Fibroblast of skin of right quadriceps (primary cell): ENCODE measurements at regions not wholly inside any gene's neighbourhood (a gene's known extent, or its start where the extent isn't known, plus 50 kb on each side); places are given as distances from the start of the nearest gene placed in this dataset.
A peak's percentile ranks its signal among the peaks of the same experiment; 100 is the strongest.
"Not testable (repeated sequence)": the region's sequence is repeated elsewhere in the genome, so short reads cannot be mapped to it uniquely, and the experiment has no call there.

ENCODE experiments used
- DNase-seq: peaks from one replicate; pipeline ENCODE4 v3.0.0-alpha.2; 2013

DNA sequence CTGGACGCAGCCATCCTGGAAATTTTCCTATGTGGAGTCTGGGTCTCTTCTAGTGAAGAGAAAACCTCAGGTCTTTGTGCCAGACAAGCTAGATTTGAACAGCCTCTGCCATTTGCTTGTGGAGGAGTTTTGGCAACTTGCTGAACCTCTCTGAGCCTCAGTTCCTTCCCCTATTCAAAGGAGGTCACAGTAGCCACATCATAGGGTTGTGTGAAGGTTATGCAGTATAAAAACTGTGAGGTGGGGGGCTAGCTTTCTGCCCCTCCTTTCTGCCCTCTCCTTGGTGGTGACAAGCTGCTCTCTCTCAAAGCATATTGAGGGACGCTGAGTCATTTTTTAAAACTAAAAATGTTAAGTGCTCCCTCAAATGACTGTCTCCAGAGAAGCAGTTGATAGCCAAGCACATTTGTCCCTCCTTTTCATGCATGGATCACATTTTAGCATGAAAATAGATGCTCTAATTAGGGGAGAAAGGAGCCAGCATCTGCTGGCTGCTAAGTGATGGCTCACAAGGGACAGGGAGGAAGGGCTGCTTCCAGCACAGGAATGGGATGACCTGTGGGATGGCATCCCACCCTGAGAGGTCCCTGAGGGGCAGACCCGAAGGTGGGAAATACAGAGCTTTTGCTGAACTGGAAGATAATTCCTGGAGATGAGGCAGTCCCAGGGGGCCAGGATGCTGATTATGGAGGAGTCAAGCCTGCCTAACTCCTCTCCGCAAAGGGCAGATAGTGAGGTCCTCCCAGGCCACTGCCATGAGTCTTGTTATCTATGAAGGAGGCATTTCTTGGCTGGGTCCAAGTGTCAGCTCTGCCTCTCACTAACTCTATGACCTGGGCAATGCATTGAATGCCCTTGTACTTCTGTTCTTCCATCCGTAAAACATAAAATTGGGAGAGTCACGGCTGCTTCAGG, 218.8 kb downstream of the RAB11FIP4 start:
- no peak for DNase-seq

DNA sequence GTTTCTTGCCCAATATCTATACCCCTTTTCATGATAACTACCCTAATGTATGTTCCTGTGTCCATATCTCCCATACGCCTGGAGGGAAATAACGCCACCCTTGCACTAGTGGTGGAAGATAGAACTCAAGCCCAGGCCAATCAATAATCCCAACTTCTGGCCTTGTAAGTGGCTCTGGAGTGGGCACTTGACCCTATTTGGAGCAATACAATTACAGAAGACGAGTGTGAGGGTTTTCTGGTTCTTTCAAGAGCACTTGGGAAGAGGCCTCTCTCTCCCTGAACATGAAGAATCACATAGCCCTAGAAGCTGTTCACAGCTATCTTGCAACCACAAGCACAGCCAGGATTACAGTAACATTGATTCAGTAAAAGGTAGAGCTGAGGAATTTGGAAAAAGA, 217.9 kb downstream of the RAB11FIP4 start:
- DNase-seq, result no peak

DNA sequence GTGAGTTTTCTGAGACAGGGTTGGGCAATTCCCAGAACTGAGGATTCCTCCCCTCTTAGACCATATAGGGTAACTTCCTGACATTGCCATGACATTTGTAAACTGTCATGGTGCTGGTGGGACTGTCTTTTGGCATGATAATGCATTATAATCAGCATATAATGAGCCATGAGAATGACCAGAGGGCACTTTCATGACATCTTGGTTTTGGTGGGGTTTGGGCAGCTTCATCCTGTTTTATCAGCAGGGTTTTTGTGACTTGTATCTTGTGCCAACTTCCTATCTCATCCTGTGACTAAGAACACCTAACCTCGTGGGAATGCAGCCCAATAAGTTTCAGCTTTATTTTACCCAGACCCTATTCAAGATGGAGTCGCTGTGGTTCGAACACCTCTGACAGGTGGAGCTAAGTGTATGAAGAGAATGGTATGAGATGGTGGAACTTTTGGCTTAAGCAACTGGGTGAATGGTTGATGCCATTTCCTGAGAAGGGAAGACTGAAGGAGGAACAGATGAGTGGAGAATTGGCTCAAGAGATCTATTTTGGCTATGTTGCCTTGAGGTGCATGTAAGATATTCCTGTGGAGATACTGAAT, 217.3 kb downstream of the RAB11FIP4 start:
- no peak for DNase-seq

DNA sequence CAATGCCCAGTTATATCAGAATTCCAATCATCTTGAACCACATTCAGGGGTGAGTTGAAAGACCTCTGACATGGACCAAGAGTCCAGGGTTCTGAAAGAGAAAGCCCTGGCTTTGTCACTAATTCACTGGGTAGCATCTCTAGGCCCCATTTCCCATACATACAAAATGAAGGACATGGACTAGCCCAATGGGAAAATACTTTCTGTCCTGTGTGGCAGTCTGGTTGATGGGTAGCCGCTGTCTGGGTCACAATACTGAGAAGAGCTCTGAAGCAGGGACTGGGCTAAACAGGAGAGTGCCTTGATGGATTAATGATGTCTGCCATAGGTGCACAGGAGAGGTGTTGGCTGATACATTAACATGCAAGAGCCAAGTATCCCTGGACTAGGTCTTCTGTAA, 214.3 kb downstream of the RAB11FIP4 start:
- DNase-seq, result no peak

DNA sequence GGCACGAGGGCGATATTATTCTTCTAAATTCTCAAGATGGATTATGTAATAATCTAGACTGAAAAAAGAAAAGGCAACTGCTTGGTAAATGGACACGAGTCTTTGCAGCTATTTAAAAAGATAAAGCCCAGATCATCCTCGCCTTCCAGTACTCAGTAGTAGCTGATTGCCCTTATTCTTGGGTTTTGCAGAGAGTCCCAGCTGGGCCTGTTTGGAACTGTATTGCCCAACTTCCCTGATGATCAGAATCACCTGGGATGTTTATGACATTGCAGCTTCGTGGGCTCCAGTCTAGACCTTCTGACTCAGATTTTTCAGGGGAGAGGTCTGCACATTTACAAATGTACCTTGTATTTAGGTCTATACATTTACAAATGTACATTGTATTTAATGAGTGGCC, 213.5 kb downstream of the RAB11FIP4 start:
- DNase-seq, result no peak

DNA sequence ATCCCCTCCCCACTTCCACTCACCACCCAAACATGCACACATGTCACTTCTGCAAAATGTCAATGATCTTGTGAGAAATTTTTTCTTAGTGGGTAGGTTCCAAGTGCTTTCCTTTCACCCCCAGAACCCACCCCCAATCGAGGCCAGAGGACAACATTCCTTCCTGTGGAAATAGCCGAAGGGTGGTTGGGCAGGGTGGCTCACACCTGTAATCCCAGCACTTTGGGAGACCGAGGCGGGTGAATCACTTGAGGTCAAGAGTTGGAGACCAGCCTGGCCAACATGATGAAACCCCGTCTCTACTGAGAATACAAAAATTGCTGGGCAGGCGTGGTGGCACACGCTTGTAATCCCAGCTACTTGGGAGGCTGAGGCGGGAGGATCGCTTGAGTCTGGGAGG, 208.7 kb downstream of the RAB11FIP4 start:
- not testable (repeated sequence) for DNase-seq

DNA sequence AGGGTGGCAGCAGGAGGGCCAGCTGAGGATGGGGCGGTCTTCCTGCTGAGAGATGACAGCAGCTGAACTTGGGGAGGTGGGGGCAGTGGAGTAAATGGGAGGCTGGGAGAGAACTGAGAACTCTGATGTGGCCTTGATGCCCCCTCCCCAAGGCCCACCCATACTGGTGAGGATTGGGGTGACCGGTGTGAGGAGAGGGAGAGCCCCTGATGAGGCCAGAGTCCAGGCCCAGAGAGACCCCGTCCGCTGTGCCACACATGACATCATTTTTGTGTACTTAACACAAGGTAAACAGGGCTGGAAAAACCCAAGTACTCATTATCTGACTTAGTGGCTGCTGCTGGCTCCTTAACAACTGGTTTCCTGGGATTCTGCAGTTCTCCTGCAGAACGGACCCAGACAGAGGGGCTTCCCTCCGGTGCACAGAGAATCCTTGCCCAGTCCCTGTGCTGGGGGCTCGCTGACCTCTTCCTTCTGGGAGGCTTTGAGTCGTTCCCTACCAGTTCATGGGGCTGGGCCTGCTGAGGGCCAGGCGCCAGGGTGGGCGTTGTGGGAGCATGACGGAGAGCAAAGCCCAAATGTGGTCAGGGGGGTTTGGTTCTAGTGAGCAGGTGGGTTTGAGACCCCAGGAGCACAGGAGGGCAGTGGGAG, 207.6 kb downstream of the RAB11FIP4 start:
- no peak for DNase-seq

DNA sequence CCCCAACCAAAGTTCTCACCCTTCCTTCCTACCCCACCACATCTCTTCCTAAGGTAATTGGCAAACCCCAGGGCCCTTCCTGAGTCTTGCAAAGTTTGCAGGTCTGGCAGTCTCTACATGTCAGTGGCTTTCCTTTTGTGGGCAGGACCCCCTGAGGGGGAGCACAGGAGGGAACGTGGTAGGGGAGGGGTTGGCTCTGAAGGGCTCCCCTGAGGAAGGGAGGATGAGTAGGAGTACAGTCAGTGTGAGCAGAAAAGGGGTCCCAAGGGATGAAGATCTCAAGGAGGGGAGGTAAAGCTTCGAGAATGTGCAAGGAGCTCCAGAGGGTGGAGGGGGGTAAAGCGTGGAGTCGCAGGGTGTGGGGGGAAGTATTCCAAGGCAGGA, 206.9 kb downstream of the RAB11FIP4 start:
- peak; percentile 51 for DNase-seq

DNA sequence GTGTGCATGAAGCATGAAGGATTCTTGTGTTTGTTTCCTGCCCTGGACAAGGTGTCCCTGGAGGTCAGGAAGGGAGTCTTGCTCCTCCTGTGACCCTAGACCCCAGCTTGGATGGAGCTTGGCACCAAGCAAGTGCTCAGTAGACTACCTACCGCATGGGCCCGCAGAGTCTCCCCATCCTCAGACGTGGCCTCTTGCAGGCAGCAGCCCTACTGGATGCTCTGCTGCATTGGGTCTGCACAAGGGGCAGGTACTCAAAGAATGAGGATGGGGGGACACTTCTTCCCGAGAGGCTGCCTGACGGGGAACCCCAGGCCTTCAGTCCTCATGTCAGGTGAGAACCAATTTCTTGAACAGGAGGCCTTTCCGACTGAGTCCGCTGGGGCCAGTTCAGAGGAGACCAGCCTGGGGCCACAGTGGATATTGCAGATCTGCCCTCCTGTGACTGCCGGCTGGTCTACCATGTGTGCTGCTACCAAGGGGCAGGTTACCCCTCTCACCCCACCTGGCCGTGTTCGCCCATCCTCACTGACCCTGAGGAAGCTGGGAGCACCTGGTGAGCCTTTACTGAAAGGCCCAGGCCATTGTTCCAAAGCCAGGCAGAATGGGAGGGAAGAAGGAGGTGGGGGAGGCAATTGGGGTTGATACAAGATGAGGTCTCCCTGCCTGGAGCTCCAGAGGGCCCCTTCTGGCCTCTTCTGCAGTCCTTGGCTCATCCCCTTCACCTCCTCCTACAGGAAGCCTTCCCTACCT, 206.3 kb downstream of the RAB11FIP4 start:
- DNase-seq, result no peak

DNA sequence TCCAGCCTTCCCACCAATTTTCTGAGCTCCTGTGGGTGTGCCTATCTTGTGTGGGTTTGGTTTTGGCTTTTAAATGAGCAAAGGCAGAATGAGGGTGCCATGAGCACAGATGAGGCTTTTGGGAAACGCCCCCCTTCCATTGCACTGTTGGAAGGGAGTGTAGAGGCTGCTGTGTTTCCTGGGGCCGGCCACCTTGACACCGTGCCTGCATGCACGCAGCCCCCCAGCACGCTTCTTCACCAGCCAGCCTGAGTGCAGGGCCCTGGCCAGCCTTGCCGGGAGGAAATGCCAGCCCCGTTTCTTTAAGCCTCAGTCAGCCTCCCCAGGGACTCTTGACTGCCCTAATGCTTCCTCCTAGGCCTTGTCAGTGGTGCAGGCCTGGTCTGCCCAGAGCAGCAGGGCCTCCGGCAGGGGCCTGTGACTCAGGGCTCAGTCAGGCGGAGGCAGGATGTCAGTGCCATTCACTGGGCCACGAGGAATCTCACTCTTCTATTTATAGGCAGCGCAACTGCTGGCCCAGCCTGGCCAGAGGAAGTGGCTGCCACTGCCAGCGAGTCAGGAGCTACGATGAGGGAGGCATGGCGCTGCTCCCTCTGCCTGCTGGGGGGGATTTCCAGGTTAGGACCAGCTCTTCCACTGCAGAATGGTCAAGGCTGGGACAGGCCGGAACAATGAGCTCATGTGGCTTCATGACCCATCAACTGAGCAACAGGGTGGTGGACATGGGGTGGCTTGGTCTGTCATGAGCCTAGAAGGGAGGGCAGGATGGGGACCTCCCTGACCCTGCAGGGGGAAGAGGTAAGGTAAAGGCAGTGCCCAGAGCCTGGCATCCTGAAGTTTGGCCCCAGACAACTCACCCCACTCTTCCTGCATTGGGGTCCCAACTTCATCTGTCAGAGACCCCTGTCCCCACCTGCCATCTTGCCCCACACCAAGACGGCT, 205.2 kb downstream of the RAB11FIP4 start:
- peak; percentile 99 for DNase-seq

DNA sequence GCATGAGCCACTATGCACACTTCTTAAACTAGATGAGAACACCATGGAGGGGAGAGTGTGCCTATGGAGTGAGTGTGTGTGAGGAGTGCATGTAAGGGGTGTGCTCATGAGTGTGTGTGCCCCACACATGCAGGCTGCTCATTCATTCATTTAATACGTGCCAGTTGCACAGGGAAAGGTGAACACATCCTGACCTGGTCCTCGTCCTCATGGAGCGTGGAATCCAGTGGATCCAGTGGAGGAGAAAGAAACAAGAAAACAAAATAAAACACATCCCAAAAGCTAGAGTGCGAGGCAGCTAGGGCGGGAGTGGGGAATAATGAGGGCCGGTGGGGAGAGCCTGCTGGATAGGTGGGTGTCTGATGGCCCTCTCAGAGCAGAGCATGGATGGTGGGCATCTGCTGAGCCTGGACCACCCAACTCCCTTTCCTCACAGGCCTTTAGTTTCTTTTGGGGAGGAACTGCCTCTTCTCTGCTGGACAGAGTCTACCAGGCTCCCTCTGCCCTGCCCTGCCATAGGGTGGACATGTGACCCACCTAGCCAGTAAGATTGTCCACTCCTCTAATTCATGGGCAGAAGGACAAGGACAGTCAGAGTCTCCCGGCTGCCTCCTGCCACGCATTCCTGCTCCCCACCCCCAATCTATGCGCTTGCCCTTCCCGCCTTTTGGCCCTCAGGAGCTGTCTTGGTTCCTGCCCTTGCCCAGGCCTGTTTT, 204.3 kb downstream of the RAB11FIP4 start:
- DNase-seq, result no peak

DNA sequence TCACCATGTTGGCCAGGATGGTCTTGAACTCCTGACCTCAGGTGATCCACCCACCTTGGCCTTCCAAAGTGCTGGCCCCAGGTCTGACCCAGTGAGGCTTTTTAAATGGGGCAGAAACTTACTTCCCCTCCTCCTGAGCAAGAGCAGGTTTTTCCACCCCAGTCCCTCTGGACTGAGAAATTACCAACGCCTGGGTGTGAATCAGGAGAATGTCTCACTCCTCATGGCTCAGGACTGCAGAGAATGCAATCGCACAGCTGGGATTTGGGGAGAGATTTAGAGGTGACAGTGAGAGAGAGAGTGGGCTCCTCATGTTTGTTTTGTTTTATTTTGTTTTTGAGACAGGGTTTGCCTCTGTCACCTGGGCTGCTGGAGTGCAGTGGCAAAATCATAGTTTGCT, 203.6 kb downstream of the RAB11FIP4 start:
- peak; percentile 65 for DNase-seq

DNA sequence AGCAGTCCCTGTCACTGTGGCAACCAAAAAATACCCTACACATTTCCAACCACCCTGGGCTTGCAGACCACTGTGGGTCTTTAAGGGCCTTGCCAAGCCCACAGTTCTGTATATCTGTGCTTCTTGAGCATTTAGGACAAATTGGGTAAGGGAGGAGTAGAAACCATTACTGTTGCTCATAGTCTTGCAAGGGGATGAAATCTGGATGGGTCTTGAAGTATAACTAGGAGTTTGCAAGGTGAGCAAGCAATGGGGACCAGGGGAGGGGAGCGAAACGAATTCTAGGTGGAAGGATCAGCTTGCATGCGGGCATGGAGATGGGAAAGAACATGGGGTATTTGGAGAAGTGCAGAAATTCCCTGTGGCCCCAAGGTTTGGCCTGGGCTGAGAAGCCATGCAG, 202.9 kb downstream of the RAB11FIP4 start:
- no peak for DNase-seq

DNA sequence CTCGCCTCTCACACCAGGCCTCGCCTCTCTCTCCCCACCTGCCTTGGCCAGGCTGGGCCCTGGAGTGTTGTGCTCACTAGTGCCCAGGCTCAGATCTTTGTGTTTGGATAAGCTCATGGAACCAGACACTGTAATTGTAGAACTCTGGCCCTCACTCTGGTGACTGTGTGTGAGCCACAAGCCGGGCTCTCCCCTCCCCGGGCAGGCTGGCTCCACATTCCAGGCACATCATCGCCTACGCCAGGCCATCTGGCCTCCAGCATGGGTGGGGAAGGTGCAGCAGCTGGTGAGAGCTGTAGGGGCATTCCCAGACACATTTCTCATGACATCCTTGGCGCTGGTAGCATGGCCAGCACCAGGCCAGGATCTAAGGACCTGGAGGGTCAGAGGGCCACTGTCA, 202.3 kb downstream of the RAB11FIP4 start:
- peak; percentile 60 for DNase-seq

DNA sequence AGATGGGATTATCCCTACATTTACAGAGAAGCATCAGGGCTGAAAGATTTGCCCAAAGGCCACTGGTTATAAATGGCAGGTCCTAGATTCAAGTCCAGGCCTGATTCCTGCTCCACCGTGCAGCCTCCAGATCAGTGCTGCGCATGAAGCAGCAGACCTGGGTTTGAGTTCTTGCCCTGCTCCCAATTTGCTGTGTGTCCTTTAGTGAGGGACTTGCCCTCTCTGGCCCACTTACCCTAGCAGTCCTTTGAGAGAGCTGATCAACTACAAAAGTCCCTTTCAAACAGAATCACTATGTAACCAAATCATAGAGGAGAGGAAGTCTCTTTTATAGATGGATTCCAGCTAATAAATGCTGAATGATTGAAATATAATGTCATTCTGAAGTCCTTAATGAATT, 200.4 kb downstream of the RAB11FIP4 start:
- DNase-seq, result no peak

DNA sequence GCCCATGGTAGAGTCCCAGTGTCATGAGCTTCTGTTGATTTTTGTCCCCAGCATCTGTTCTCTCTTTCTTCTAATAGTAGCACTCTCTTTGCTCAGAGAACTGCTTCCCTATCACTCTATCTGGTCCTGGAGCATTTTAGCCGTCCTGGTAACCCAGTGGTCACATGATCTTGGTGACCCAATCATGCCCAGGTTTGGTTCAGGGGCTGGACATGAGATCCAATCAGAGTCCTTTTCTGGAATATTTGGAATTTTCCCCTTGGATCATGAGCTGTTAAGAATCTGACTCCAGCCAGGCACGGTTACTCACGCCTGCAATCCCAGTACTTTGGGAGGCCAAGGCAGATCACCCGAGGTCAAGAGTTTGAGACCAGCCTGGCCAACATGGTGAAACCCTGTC, 197.0 kb downstream of the RAB11FIP4 start:
- DNase-seq, result no peak

DNA sequence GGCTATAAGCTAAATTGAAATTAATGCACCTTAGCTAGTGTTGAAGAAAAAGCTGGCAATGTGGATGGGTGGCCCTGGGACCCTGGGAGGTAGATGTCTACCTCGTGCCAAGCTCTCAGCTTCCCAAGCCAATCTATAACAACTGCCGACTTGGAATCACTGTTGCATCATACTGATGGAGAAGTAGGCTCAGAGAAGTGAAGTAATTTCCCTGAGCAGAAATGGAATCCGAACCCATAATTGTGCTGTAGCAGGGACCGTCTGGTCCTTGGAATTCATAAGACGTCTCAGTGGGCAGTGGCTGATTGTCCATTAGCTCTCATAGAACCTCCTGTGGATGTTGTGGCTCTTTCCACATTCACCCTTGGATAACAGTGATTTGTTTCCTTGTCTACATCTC, 196.6 kb downstream of the RAB11FIP4 start:
- no peak for DNase-seq
